Keratinocyte (primary cell): ENCODE measurements at regions not wholly inside any gene's neighbourhood (a gene's known extent, or its start where the extent isn't known, plus 50 kb on each side); places are given as distances from the start of the nearest gene placed in this dataset.

Experiments used
- DNase-seq: peaks from one replicate; pipeline ENCODE4 v3.0.0-alpha.2; 2011; ENCODE audit warnings: low read depth, missing footprints, low spot score
- FAIRE-seq: peaks from 2 replicates; lab custom pipeline; 2011; peaks lifted over from hg19 to GRCh38; lab: Jason Lieb, UNC
- H2AFZ ChIP-seq: 2 replicates; pipeline ENCODE4 v1.6.0; 2012; ENCODE audit warnings: low read length, control low read depth, inconsistent platforms; ENCODE audit not compliant: control insufficient read depth
- H3K27ac ChIP-seq: 2 replicates; pipeline ENCODE4 v1.5.1; 2011; ENCODE audit warnings: low read length; ENCODE audit not compliant: control insufficient read depth, insufficient read depth
- H3K27me3 ChIP-seq: 3 replicates; pipeline ENCODE4 v1.6.0; 2011; ENCODE audit warnings: low read length; ENCODE audit not compliant: control insufficient read depth, insufficient read depth; ENCODE audit errors: extremely low read depth
- H3K36me3 ChIP-seq, 2 experiments: 2 replicates in 1 of 2; 3 replicates in 1 of 2; pipeline ENCODE4 v1.5.1; 2011; ENCODE audit warnings: low read length in 2 of 2, mild to moderate bottlenecking in 1 of 2; ENCODE audit not compliant: control insufficient read depth in 2 of 2, insufficient read depth in 2 of 2; ENCODE audit errors: extremely low read depth in 1 of 2
- H3K4me1 ChIP-seq: 3 replicates; pipeline ENCODE4 v1.5.1; 2011; ENCODE audit warnings: low read length; ENCODE audit not compliant: control insufficient read depth, insufficient read depth; ENCODE audit errors: extremely low read depth
- H3K4me2 ChIP-seq: 3 replicates; pipeline ENCODE4 v1.6.0; 2011; ENCODE audit warnings: low read depth, low read length; ENCODE audit not compliant: control insufficient read depth, insufficient read depth; ENCODE audit errors: extremely low read depth
- H3K4me3 ChIP-seq, 3 experiments: fragments of 200-600 bp in 1 of 3; sonication (generic) in 1 of 3; 2 replicates in 2 of 3; 3 replicates in 1 of 3; pipeline ENCODE4 v1.5.1; 2011 to 2016; ENCODE audit warnings: low read length in 3 of 3, mild to moderate bottlenecking in 3 of 3, control low read depth in 2 of 3, inconsistent platforms in 1 of 3, low read depth in 1 of 3, mixed read lengths in 1 of 3, mixed run types in 1 of 3, moderate library complexity in 1 of 3; ENCODE audit not compliant: control insufficient read depth in 2 of 3, insufficient read depth in 2 of 3; ENCODE audit errors: extremely low read depth in 1 of 3
- H3K79me2 ChIP-seq: 2 replicates; pipeline ENCODE4 v1.6.0; 2012; ENCODE audit warnings: low read length; ENCODE audit not compliant: control insufficient read depth, insufficient read depth
- H3K9ac ChIP-seq: 3 replicates; pipeline ENCODE4 v1.6.0; 2011; ENCODE audit warnings: low read length; ENCODE audit not compliant: control insufficient read depth, insufficient read depth; ENCODE audit errors: extremely low read depth
- H3K9me1 ChIP-seq: 3 replicates; pipeline ENCODE4 v1.6.0; 2011; ENCODE audit warnings: low read length; ENCODE audit not compliant: control insufficient read depth, insufficient read depth; ENCODE audit errors: extremely low read depth
- H3K9me3 ChIP-seq: 2 replicates; pipeline ENCODE4 v1.5.1; 2012; ENCODE audit warnings: low read depth, low read length; ENCODE audit not compliant: control insufficient read depth
- H4K20me1 ChIP-seq: 3 replicates; pipeline ENCODE4 v1.6.0; 2011; ENCODE audit warnings: low read length; ENCODE audit not compliant: control insufficient read depth, insufficient read depth; ENCODE audit errors: extremely low read depth
- EZH2 ChIP-seq: IDR thresholded peaks from one replicate; pipeline ENCODE4 v1.6.1; 2012; ENCODE audit warnings: inconsistent platforms, mild to moderate bottlenecking, low read length, moderate library complexity
- dilution Hi-C: fragments of 300-500 bp; cut with MboI; formaldehyde crosslinking; loops from one replicate; pipeline ENCODE4 v1.7.0; 2020; ENCODE audit warnings: low sequenced_read_pairs; ENCODE audit not compliant: extremely low pct_ligation_motif_present
- TF ChIP-seq, protein P1 (sequence below), 3 experiments: IDR thresholded peaks in 1 of 3; conservative IDR thresholded peaks in 1 of 3; optimal IDR thresholded peaks in 1 of 3; 2 replicates in 2 of 3; 3 replicates in 1 of 3; pipeline versions ENCODE3 to v1.5.1; 2011; ENCODE audit warnings: low read length in 3 of 3, mild to moderate bottlenecking in 3 of 3, moderate library complexity in 2 of 3, control low read depth in 1 of 3, inconsistent platforms in 1 of 3; ENCODE audit not compliant: insufficient read depth in 2 of 3; ENCODE audit errors: extremely low read depth in 1 of 3

DNA sequence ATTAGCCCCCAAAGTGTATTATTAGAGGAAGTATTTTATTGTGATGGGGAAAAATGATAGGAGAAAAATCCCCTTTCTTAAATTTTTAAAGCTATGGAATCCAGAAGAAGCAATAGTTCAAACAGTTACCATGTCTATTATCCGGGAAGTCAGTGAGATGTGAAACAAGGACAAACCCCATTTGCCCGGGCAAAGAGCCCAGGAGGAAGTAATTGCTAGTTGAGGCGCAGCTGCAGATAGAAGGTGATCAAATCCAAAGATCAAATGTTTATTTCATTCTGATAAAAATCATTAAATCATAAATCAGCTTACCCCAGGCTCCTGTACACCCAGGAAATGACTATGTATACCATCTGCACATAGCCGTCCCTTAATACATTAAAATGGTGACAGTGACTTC is 204.0 kb upstream of the CRBN start:
- no peak for DNase-seq
- Histone ChIP-seq H4K20me1 (no peaks in the 10 kb centered on the region), H3K36me3 (no peaks in the 10 kb centered on the region), H3K4me2 (no peak overlapping the region), H3K9me1 (no peaks in the 10 kb centered on the region), H3K27me3 (no peaks in the 10 kb centered on the region), H3K9me3 (no peaks in the 10 kb centered on the region), H3K4me1 (no peaks in the 10 kb centered on the region), H3K9ac (no peak overlapping the region), H3K79me2 (no peaks in the 10 kb centered on the region), H3K27ac (no peak overlapping the region), H2AFZ (no peak overlapping the region), H3K4me3 (no peak overlapping the region)
- FAIRE-seq, result no peak
- TF ChIP-seq EZH2, result no peak
- TF ChIP-seq, protein P1, sequence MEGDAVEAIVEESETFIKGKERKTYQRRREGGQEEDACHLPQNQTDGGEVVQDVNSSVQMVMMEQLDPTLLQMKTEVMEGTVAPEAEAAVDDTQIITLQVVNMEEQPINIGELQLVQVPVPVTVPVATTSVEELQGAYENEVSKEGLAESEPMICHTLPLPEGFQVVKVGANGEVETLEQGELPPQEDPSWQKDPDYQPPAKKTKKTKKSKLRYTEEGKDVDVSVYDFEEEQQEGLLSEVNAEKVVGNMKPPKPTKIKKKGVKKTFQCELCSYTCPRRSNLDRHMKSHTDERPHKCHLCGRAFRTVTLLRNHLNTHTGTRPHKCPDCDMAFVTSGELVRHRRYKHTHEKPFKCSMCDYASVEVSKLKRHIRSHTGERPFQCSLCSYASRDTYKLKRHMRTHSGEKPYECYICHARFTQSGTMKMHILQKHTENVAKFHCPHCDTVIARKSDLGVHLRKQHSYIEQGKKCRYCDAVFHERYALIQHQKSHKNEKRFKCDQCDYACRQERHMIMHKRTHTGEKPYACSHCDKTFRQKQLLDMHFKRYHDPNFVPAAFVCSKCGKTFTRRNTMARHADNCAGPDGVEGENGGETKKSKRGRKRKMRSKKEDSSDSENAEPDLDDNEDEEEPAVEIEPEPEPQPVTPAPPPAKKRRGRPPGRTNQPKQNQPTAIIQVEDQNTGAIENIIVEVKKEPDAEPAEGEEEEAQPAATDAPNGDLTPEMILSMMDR (optimal IDR thresholded peaks at IDR 0.05 in 1 of 3, IDR thresholded peaks at IDR 0.05 in 1 of 3, conservative IDR thresholded peaks at IDR 0.05 in 1 of 3; ENCODE audit: extremely low read depth in 1 of 3, insufficient read depth in 2 of 3, low read length in 3 of 3), result no peak
- dilution Hi-C loops, result no loop called here

DNA sequence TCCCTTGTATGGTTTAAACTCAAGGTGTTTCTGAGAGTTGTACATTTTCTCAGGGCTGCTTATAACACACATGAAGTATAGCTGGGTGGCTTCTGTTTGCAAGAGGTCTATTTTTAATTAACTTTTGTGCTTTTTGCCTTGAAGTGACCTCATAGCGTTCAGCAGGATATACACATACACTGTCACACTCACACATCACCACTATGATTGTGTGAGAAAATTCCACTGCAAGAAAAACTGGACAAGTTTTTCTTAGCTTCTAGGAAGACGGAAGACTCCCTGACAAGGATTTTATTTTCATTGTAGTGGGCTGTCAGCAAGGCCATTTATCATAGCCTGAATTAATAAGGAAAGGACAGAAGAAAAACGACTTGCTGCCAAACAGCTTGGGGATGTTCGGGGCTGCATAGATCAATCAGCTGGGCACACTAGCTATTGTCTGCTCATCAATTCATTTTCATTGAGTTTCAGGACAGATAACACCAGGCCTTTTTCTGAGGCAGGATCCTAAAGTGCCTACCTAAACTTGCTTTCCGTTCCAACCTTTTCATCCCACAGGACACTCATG is 192.8 kb upstream of the CRBN start:
- Histone ChIP-seq H3K79me2 (no peaks in the 10 kb centered on the region), H3K27ac (no peak overlapping the region), H3K9ac (no peak overlapping the region), H3K9me1 (no peaks in the 10 kb centered on the region), H3K4me3 (no peak overlapping the region), H3K27me3 (no peaks in the 10 kb centered on the region), H3K9me3 (no peaks in the 10 kb centered on the region), H4K20me1 (no peaks in the 10 kb centered on the region), H2AFZ (no peak overlapping the region), H3K4me2 (no peak overlapping the region), H3K4me1 (no peaks in the 10 kb centered on the region), H3K36me3 (no peaks in the 10 kb centered on the region)
- DNase-seq, result no peak
- dilution Hi-C loops, result no loop called here
- FAIRE-seq, result no peak
- no peak for TF ChIP-seq EZH2
- TF ChIP-seq, protein P1 (optimal IDR thresholded peaks at IDR 0.05 in 1 of 3, IDR thresholded peaks at IDR 0.05 in 1 of 3, conservative IDR thresholded peaks at IDR 0.05 in 1 of 3; ENCODE audit: extremely low read depth in 1 of 3, insufficient read depth in 2 of 3, low read length in 3 of 3), result no peak
